ENCODE measurements at regions not wholly inside any gene's neighbourhood (a gene's known extent, or its start where the extent isn't known, plus 50 kb on each side); places are given as distances from the start of the nearest gene placed in this dataset.

- no peak overlapping the region for H3K4me3 ChIP-seq
- H3K27ac ChIP-seq: no peak overlapping the region
- no peaks in the 10 kb centered on the region for H3K4me1 ChIP-seq
- TF ChIP-seq FOSL2 (IDR thresholded peaks at IDR 0.05) (no peak), FOSL2 (CRISPR knock-in tag; IDR thresholded peaks at IDR 0.05) (no peak), FOSB (CRISPR knock-in tag; IDR thresholded peaks at IDR 0.05) (no peak)
- FAIRE-seq: no peak
- ATAC-seq: no peak
- no peak for DNase-seq (ENCODE audit: low read depth in 1 of 2, low spot score in 1 of 2)
- no peaks in the 10 kb centered on the region for H3K9me3 ChIP-seq
- H3K4me2 ChIP-seq: no peak overlapping the region
- ChIA-PET CTCF (interaction anchor here (0.6 kb wide), 1 partner anchor 293 kb away, joined by 3 read pairs; no protein-coding TSS in a partner anchor), POLR2A (no interaction called here)
- WGBS (ENCODE audit: missing lambda C conversion rate): 92% methylated on average over 10 of the region's 10 CpGs
These were observed 83.1 kb upstream of the SPIN4 start for GRCh38 chrX:63434206-63434605.

- Histone ChIP-seq H3K4me2 (no peak overlapping the region), H3K9me3 (no peaks in the 10 kb centered on the region; the same call in 2 of the 3 replicates), H3K27ac (no peak overlapping the region), H3K4me1 (no peaks in the 10 kb centered on the region), H3K4me3 (no peak overlapping the region)
- FAIRE-seq (no peak), ATAC-seq (no peak), DNase-seq (ENCODE audit: low read depth in 1 of 2, low spot score in 1 of 2) (no peak)
- ChIA-PET POLR2A (no interaction called here), CTCF (no interaction called here)
- 82% methylated on average over 5 of the region's 5 CpGs for WGBS (ENCODE audit: missing lambda C conversion rate)
- TF ChIP-seq SMC3 (IDR thresholded peaks at IDR 0.05): no peak
- TF ChIP-seq KDM1A (IDR thresholded peaks at IDR 0.05; ENCODE audit: low read depth): no peak
- TF ChIP-seq RCOR1 (IDR thresholded peaks at IDR 0.05; ENCODE audit: low read depth, low read length): no peak
- no peak for TF ChIP-seq BCL3 (IDR thresholded peaks at IDR 0.05)
- no peak for TF ChIP-seq EHF (CRISPR knock-in tag; IDR thresholded peaks at IDR 0.05)
- no peak for TF ChIP-seq USF2 (IDR thresholded peaks at IDR 0.05)
These were observed 78.9 kb upstream of the SPIN4 start for GRCh38 chrX:63430026-63430425.

GRCh38 chrX:63428348-63428747 is 77.2 kb upstream of the SPIN4 start:
- ChIA-PET POLR2A (no interaction called here), CTCF (no interaction called here)
- H3K27ac ChIP-seq: no peak overlapping the region
- no peak for ATAC-seq
- WGBS (ENCODE audit: missing lambda C conversion rate): 88% methylated on average over 5 of the region's 5 CpGs
- H3K4me1 ChIP-seq: no peaks in the 10 kb centered on the region
- H3K4me3 ChIP-seq: no peak overlapping the region
- H3K9me3 ChIP-seq: no peaks in the 10 kb centered on the region; the same call in 2 of the 3 replicates
- TF ChIP-seq TP53 (CRISPR knock-in tag; IDR thresholded peaks at IDR 0.05) (no peak), PBX3 (IDR thresholded peaks at IDR 0.05) (no peak), BHLHE40 (IDR thresholded peaks at IDR 0.05; ENCODE audit: low read depth, low read length) (no peak), HDAC2 (IDR thresholded peaks at IDR 0.05) (no peak), MAFK (IDR thresholded peaks at IDR 0.05; ENCODE audit: partially characterized antibody) (no peak), ESRRA (IDR thresholded peaks at IDR 0.05; ENCODE audit: borderline replicate concordance, low read length) (no peak), HMGXB4 (CRISPR knock-in tag; IDR thresholded peaks at IDR 0.05; ENCODE audit: borderline replicate concordance) (no peak), NPAS2 (CRISPR knock-in tag; IDR thresholded peaks at IDR 0.05; ENCODE audit: borderline replicate concordance) (no peak)
- no peak overlapping the region for H3K4me2 ChIP-seq
- DNase-seq (ENCODE audit: low read depth in 1 of 2, low spot score in 1 of 2): no peak
- FAIRE-seq: no peak

GRCh38 chrX:63426519-63426918 is 75.4 kb upstream of the SPIN4 start:
- no peak overlapping the region for H3K4me3 ChIP-seq
- ATAC-seq (no peak), FAIRE-seq (no peak), DNase-seq (ENCODE audit: low read depth in 1 of 2, low spot score in 1 of 2) (no peak)
- 96% methylated on average over 7 of the region's 7 CpGs for WGBS (ENCODE audit: missing lambda C conversion rate)
- ChIA-PET POLR2A (no interaction called here), CTCF (no interaction called here)
- no peaks in the 10 kb centered on the region for H3K4me1 ChIP-seq
- no peak for TF ChIP-seq FOSL2 (IDR thresholded peaks at IDR 0.05)
- no peak for TF ChIP-seq FOSL2 (CRISPR knock-in tag; IDR thresholded peaks at IDR 0.05)
- no peaks in the 10 kb centered on the region; the same call in 2 of the 3 replicates for H3K9me3 ChIP-seq
- no peak overlapping the region for H3K4me2 ChIP-seq
- no peak overlapping the region for H3K27ac ChIP-seq
